KMS-11 (cell line): ENCODE measurements at regions not wholly inside any gene's neighbourhood (a gene's known extent, or its start where the extent isn't known, plus 50 kb on each side); places are given as distances from the start of the nearest gene placed in this dataset.

Experiments used
- H2AFZ ChIP-seq: fragments of 200-600 bp; sonication (generic); 2 replicates; pipeline ENCODE4 v1.6.1; 2016; ENCODE audit warnings: antibody characterized with exemption, mixed run types, low read depth
- H3K27ac ChIP-seq: fragments of 200-600 bp; sonication (generic); 2 replicates; pipeline ENCODE4 v1.6.1; 2016; ENCODE audit warnings: mild to moderate bottlenecking, mixed run types
- H3K27me3 ChIP-seq: fragments of 200-600 bp; sonication (generic); 2 replicates; pipeline ENCODE4 v1.6.1; 2017; ENCODE audit warnings: mild to moderate bottlenecking, low read depth, mixed run types, moderate library complexity; ENCODE audit not compliant: insufficient read depth
- H3K36me3 ChIP-seq: fragments of 200-600 bp; sonication (generic); 2 replicates; pipeline ENCODE4 v1.6.1; 2017; ENCODE audit warnings: mild to moderate bottlenecking, mixed run types; ENCODE audit not compliant: insufficient read depth
- H3K4me1 ChIP-seq: fragments of 200-600 bp; sonication (generic); 2 replicates; pipeline ENCODE4 v1.6.1; 2016; ENCODE audit warnings: mild to moderate bottlenecking, low read depth, mixed run types; ENCODE audit not compliant: poor library complexity, severe bottlenecking
- H3K4me2 ChIP-seq: fragments of 200-600 bp; sonication (generic); 2 replicates; pipeline ENCODE4 v1.7.0; 2016; ENCODE audit warnings: mild to moderate bottlenecking, mixed run types
- H3K4me3 ChIP-seq: fragments of 200-600 bp; sonication (generic); IDR thresholded peaks from 2 replicates; pipeline ENCODE4 v1.6.1; 2017; ENCODE audit warnings: low read depth, low read length, mixed read lengths; ENCODE audit not compliant: insufficient read depth
- H3K79me2 ChIP-seq: fragments of 200-600 bp; sonication (generic); 2 replicates; pipeline ENCODE4 v1.6.1; 2016; ENCODE audit warnings: low read depth, mixed run types; ENCODE audit not compliant: insufficient read depth
- H3K9ac ChIP-seq: fragments of 200-600 bp; sonication (generic); 2 replicates; pipeline ENCODE4 v1.6.1; 2016; ENCODE audit warnings: mild to moderate bottlenecking, mixed run types
- H4K20me1 ChIP-seq: fragments of 200-600 bp; sonication (generic); 2 replicates; pipeline ENCODE4 v1.6.1; 2016; ENCODE audit warnings: mild to moderate bottlenecking, mixed run types; ENCODE audit not compliant: insufficient read depth
- CTCF ChIP-seq: fragments of 200-600 bp; sonication (generic); conservative IDR thresholded peaks from 2 replicates; pipeline ENCODE4 v1.6.1; 2017; ENCODE audit warnings: low read depth, mild to moderate bottlenecking, antibody characterized with exemption, low read length, moderate library complexity, mixed read lengths

GRCh38 chr10:10361301-10361885 lies 656.3 kb upstream of the CELF2 start:
- Histone ChIP-seq H3K9ac (no peak overlapping the region), H2AFZ (no peak overlapping the region), H3K36me3 (no peaks in the 10 kb centered on the region), H4K20me1 (no peaks in the 10 kb centered on the region), H3K27ac (no peak overlapping the region), H3K4me1 (no peaks in the 10 kb centered on the region), H3K27me3 (no peaks in the 10 kb centered on the region), H3K79me2 (no peaks in the 10 kb centered on the region), H3K4me3 (no peak overlapping the region), H3K4me2 (no peak overlapping the region)
- no peak for TF ChIP-seq CTCF

GRCh38 chr10:10362800-10363199 lies 654.9 kb upstream of the CELF2 start:
- Histone ChIP-seq H3K4me2 (no peak overlapping the region), H3K4me1 (no peaks in the 10 kb centered on the region), H3K27ac (no peak overlapping the region), H2AFZ (no peak overlapping the region), H3K79me2 (no peaks in the 10 kb centered on the region), H3K36me3 (no peaks in the 10 kb centered on the region), H3K9ac (no peak overlapping the region), H4K20me1 (no peaks in the 10 kb centered on the region), H3K4me3 (no peak overlapping the region), H3K27me3 (no peaks in the 10 kb centered on the region)
- TF ChIP-seq CTCF, result no peak

GRCh38 chr10:10363217-10363616 lies 654.5 kb upstream of the CELF2 start:
- no peak for TF ChIP-seq CTCF
- Histone ChIP-seq H3K4me3 (no peak overlapping the region), H2AFZ (no peak overlapping the region), H3K4me2 (no peak overlapping the region), H3K9ac (no peak overlapping the region), H4K20me1 (no peaks in the 10 kb centered on the region), H3K4me1 (no peaks in the 10 kb centered on the region), H3K79me2 (no peaks in the 10 kb centered on the region), H3K27me3 (no peaks in the 10 kb centered on the region), H3K27ac (no peak overlapping the region), H3K36me3 (no peaks in the 10 kb centered on the region)

GRCh38 chr10:10364902-10365301 lies 652.8 kb upstream of the CELF2 start:
- H4K20me1 ChIP-seq, result no peaks in the 10 kb centered on the region
- no peak for TF ChIP-seq CTCF
- no peak overlapping the region for H3K4me3 ChIP-seq
- H3K27me3 ChIP-seq, result no peaks in the 10 kb centered on the region
- H3K79me2 ChIP-seq, result no peaks in the 10 kb centered on the region
- no peak overlapping the region for H3K9ac ChIP-seq
- no peak overlapping the region for H3K4me2 ChIP-seq
- no peaks in the 10 kb centered on the region for H3K36me3 ChIP-seq
- no peak overlapping the region for H3K27ac ChIP-seq
- H2AFZ ChIP-seq, result no peak overlapping the region
- H3K4me1 ChIP-seq, result no peaks in the 10 kb centered on the region
